ENCODE measurements at regions not wholly inside any gene's neighbourhood (a gene's known extent, or its start where the extent isn't known, plus 50 kb on each side); places are given as distances from the start of the nearest gene placed in this dataset.
"Not testable (repeated sequence)": the region's sequence is repeated elsewhere in the genome, so short reads cannot be mapped to it uniquely, and the experiment has no call there.

GRCh38 chr14:97120204-97120603 lies 323.0 kb downstream of the VRK1 start:
- FAIRE-seq (no peak), DNase-seq (ENCODE audit: low spot score in 2 of 2) (no peak)

- FAIRE-seq (no peak), DNase-seq (ENCODE audit: low spot score in 2 of 2) (no peak)
Observed at GRCh38 chr14:97120611-97121031, 323.4 kb downstream of the VRK1 start.

- no peak for FAIRE-seq
- no peak for DNase-seq (ENCODE audit: low spot score in 2 of 2)
Observed at GRCh38 chr14:97129639-97130038, 332.5 kb downstream of the VRK1 start.

GRCh38 chr14:97135847-97136246 lies 338.7 kb downstream of the VRK1 start:
- DNase-seq (ENCODE audit: low spot score in 2 of 2); FAIRE-seq: not testable (repeated sequence)

- no peak for FAIRE-seq
Observed at GRCh38 chr14:97137705-97138104, 340.5 kb downstream of the VRK1 start.

GRCh38 chr14:97138801-97139200 lies 341.6 kb downstream of the VRK1 start:
- FAIRE-seq (no peak), DNase-seq (ENCODE audit: low spot score in 2 of 2) (no peak)

More at GRCh38 chr14:97137705-97138104, 340.5 kb downstream of the VRK1 start:
- DNase-seq (ENCODE audit: low spot score in 2 of 2), result no peak

GRCh38 chr14:97143011-97143410 lies 345.8 kb downstream of the VRK1 start:
- DNase-seq (ENCODE audit: low spot score in 2 of 2) (no peak), FAIRE-seq (no peak)

GRCh38 chr14:97143456-97143855 lies 346.3 kb downstream of the VRK1 start:
- no peak for DNase-seq (ENCODE audit: low spot score in 2 of 2)
- FAIRE-seq, result no peak

GRCh38 chr14:97148021-97148420 lies 350.8 kb downstream of the VRK1 start:
- FAIRE-seq, result not testable (repeated sequence)

GRCh38 chr14:97149775-97150174 lies 352.6 kb downstream of the VRK1 start:
- FAIRE-seq, result no peak
- no peak for DNase-seq (ENCODE audit: low spot score in 2 of 2)

More at GRCh38 chr14:97148021-97148420, 350.8 kb downstream of the VRK1 start:
- not testable (repeated sequence) for DNase-seq (ENCODE audit: low spot score in 2 of 2)

- no peak for FAIRE-seq
- no peak for DNase-seq (ENCODE audit: low spot score in 2 of 2)
Observed at GRCh38 chr14:97153527-97153926, 356.3 kb downstream of the VRK1 start.

GRCh38 chr14:97155320-97155719 lies 358.1 kb downstream of the VRK1 start:
- no peak for DNase-seq (ENCODE audit: low spot score in 2 of 2)
- FAIRE-seq, result no peak

- no peak for DNase-seq (ENCODE audit: low spot score in 2 of 2)
- FAIRE-seq, result no peak
Observed at GRCh38 chr14:97155814-97156213, 358.6 kb downstream of the VRK1 start.

GRCh38 chr14:97156705-97157104 lies 359.5 kb downstream of the VRK1 start:
- FAIRE-seq, result no peak
- no peak for DNase-seq (ENCODE audit: low spot score in 2 of 2)

GRCh38 chr14:97158102-97158501 lies 360.9 kb downstream of the VRK1 start:
- DNase-seq (ENCODE audit: low spot score in 2 of 2), result no peak
- no peak for FAIRE-seq

- no peak for DNase-seq (ENCODE audit: low spot score in 2 of 2)
- FAIRE-seq, result no peak
Observed at GRCh38 chr14:97159124-97159523, 361.9 kb downstream of the VRK1 start.

- DNase-seq (ENCODE audit: low spot score in 2 of 2) (no peak), FAIRE-seq (no peak)
Observed at GRCh38 chr14:97162621-97163020, 365.4 kb downstream of the VRK1 start.

- FAIRE-seq (no peak), DNase-seq (ENCODE audit: low spot score in 2 of 2) (no peak)
Observed at GRCh38 chr14:97164021-97164420, 366.8 kb downstream of the VRK1 start.

GRCh38 chr14:97166497-97166896 lies 369.3 kb downstream of the VRK1 start:
- no peak for FAIRE-seq
- no peak for DNase-seq (ENCODE audit: low spot score in 2 of 2)

GRCh38 chr14:97167577-97167976 lies 370.4 kb downstream of the VRK1 start:
- not testable (repeated sequence) for DNase-seq (ENCODE audit: low spot score in 2 of 2); FAIRE-seq

- DNase-seq (ENCODE audit: low spot score in 2 of 2), result no peak
- FAIRE-seq, result no peak
Observed at GRCh38 chr14:97172644-97173043, 375.5 kb downstream of the VRK1 start.

GRCh38 chr14:97177016-97177415 lies 379.8 kb downstream of the VRK1 start:
- no peak for FAIRE-seq
- no peak for DNase-seq (ENCODE audit: low spot score in 2 of 2)

GRCh38 chr14:97177635-97178034 lies 380.5 kb downstream of the VRK1 start:
- DNase-seq (ENCODE audit: low spot score in 2 of 2) (no peak), FAIRE-seq (no peak)
